HCT116 (cell line): ENCODE measurements at regions not wholly inside any gene's neighbourhood (a gene's known extent, or its start where the extent isn't known, plus 50 kb on each side); places are given as distances from the start of the nearest gene placed in this dataset.

Experiments used
- ATAC-seq: fragments of 200-7000 bp; cut with Tn5 transposase; 2 replicates; pipeline ENCODE4 v1.9.1; 2020; ENCODE audit warnings: mild to moderate bottlenecking, moderate library complexity
- BruUV-seq: library from RNA; stranded (reverse); fragments of 400-500 nt; replicated peaks from 2 replicates; lab custom pipeline; 2021; lab: Mats Ljungman, UMichigan
- CTCF ChIA-PET: fragments of 300-600 bp; sonication (Branson Sonifier 250); formaldehyde crosslinking; loops from one replicate; lab custom pipeline; 2021; ENCODE audit warnings: antibody characterized with exemption; lab: Charles Lee
- POLR2A ChIA-PET: fragments of 300-600, 350-600 bp; sonication (Branson Sonifier 250); formaldehyde crosslinking; loops from one replicate; lab custom pipeline; 2021; ENCODE audit warnings: antibody characterized with exemption; lab: Charles Lee
- RAD21 ChIA-PET, 2 experiments: fragments of 300-600 bp; sonication (Branson Sonifier 250); formaldehyde crosslinking; loops; one replicate each; lab custom pipeline; 2023; ENCODE audit warnings: low total read pairs in 2 of 2; ENCODE audit not compliant: uncharacterized antibody in 2 of 2, unreplicated experiment in 2 of 2, low non-redundant PET in 1 of 2; lab: Charles Lee
- DNase-seq: peaks from one replicate; pipeline ENCODE4 v3.0.0-alpha.2; 2010; ENCODE audit warnings: low read depth, low spot score
- H2AFZ ChIP-seq: fragments of 200-600 bp; shearing (Covaris generic), sonication (generic); 2 replicates; pipeline ENCODE4 v1.6.1; 2017; ENCODE audit warnings: low read depth, mixed run types, mixed read lengths, antibody characterized with exemption, low read length; ENCODE audit not compliant: poor library complexity, severe bottlenecking
- H3K27ac ChIP-seq: 2 replicates; pipeline ENCODE4 v1.5.1; 2012; ENCODE audit warnings: low read depth, low read length
- H3K27me3 ChIP-seq: fragments of 200-600 bp; sonication (generic); 2 replicates; pipeline ENCODE4 v1.6.1; 2016; ENCODE audit warnings: mixed run types, low read length, mixed read lengths; ENCODE audit not compliant: insufficient read depth
- H3K36me3 ChIP-seq, 2 experiments: fragments of 200-500 bp in 1 of 2; fragments of 200-600 bp in 1 of 2; sonication (Bioruptor generic) in 1 of 2; sonication (generic) in 1 of 2; 2 replicates each; pipeline versions ENCODE4 v1.5.1 to v1.6.1; 2014 to 2016; ENCODE audit warnings: low read length in 2 of 2, inconsistent platforms in 1 of 2, mixed read lengths in 1 of 2, mixed run types in 1 of 2; ENCODE audit not compliant: insufficient read depth in 2 of 2, control insufficient read depth in 1 of 2
- H3K4me1 ChIP-seq, 2 experiments: fragments of 200-600 bp in 1 of 2; sonication (generic) in 1 of 2; 2 replicates each; pipeline versions ENCODE4 v1.5.1 to v1.6.1; 2012 to 2017; ENCODE audit warnings: low read length in 2 of 2, inconsistent platforms in 1 of 2, mild to moderate bottlenecking in 1 of 2, mixed read lengths in 1 of 2, mixed run types in 1 of 2, moderate library complexity in 1 of 2; ENCODE audit not compliant: insufficient read depth in 2 of 2, control insufficient read depth in 1 of 2
- H3K4me2 ChIP-seq: fragments of 200-600 bp; sonication (generic); 2 replicates; pipeline ENCODE4 v1.6.1; 2017; ENCODE audit warnings: mixed run types, low read length, mixed read lengths
- H3K4me3 ChIP-seq, 2 experiments: fragments of 200-600 bp in 1 of 2; sonication (generic) in 1 of 2; replicated peaks in 1 of 2; 2 replicates each; pipeline ENCODE4 v1.5.1; 2011 to 2016; ENCODE audit warnings: low read length in 2 of 2, control low read depth in 1 of 2, low read depth in 1 of 2, mild to moderate bottlenecking in 1 of 2, mixed read lengths in 1 of 2, mixed run types in 1 of 2
- H3K79me2 ChIP-seq: fragments of 200-600 bp; sonication (generic); 2 replicates; pipeline ENCODE4 v1.6.1; 2017; ENCODE audit warnings: mild to moderate bottlenecking, mixed run types, low read length, moderate library complexity, mixed read lengths; ENCODE audit not compliant: insufficient read depth
- H3K9ac ChIP-seq: fragments of 200-600 bp; sonication (generic); 2 replicates; pipeline ENCODE4 v1.6.1; 2016; ENCODE audit warnings: low read length, mixed read lengths
- H3K9me2 ChIP-seq: fragments of 200-600 bp; sonication (generic), shearing (Covaris generic); 2 replicates; pipeline ENCODE4 v1.6.1; 2017; ENCODE audit warnings: mixed run types, mild to moderate bottlenecking, moderate library complexity; ENCODE audit not compliant: insufficient read depth
- H3K9me3 ChIP-seq, 2 experiments: fragments of 200-500 bp in 1 of 2; fragments of 200-600 bp in 1 of 2; sonication (Bioruptor generic) in 1 of 2; sonication (generic) in 1 of 2; 2 replicates each; pipeline ENCODE4 v1.6.1; 2014 to 2017; ENCODE audit warnings: low read length in 2 of 2, mixed read lengths in 2 of 2, inconsistent platforms in 1 of 2, low read depth in 1 of 2, mild to moderate bottlenecking in 1 of 2, mixed run types in 1 of 2, moderate library complexity in 1 of 2; ENCODE audit not compliant: control insufficient read depth in 1 of 2, insufficient read depth in 1 of 2
- H4K20me1 ChIP-seq: fragments of 200-600 bp; sonication (generic), shearing (Covaris generic); 2 replicates; pipeline ENCODE4 v1.6.1; 2017; ENCODE audit warnings: mixed run types, mild to moderate bottlenecking, moderate library complexity; ENCODE audit not compliant: insufficient read depth
- EGR1 ChIP-seq: IDR thresholded peaks from 2 replicates; pipeline ENCODE4 v1.6.1; 2012; ENCODE audit warnings: low read depth
- EZH2phosphoT487 ChIP-seq: fragments of 200-600 bp; IDR thresholded peaks from 2 replicates; pipeline ENCODE4 v1.6.1; 2018; ENCODE audit warnings: antibody characterized with exemption, borderline replicate concordance
- JUND ChIP-seq: IDR thresholded peaks from 2 replicates; pipeline ENCODE4 v1.6.1; 2012
- RAD21 ChIP-seq: IDR thresholded peaks from 2 replicates; pipeline ENCODE4 v1.6.1; 2012; ENCODE audit warnings: low read depth, mild to moderate bottlenecking
- SP1 ChIP-seq: IDR thresholded peaks from 2 replicates; pipeline ENCODE4 v1.6.1; 2012; ENCODE audit warnings: low read depth
- SRF ChIP-seq: IDR thresholded peaks from 2 replicates; pipeline ENCODE4 v1.6.1; 2012; ENCODE audit warnings: low read depth
- ZBTB33 ChIP-seq: IDR thresholded peaks from 2 replicates; pipeline ENCODE4 v1.6.1; 2011; ENCODE audit warnings: mild to moderate bottlenecking, low read length, moderate library complexity; ENCODE audit not compliant: insufficient replicate concordance; ENCODE audit errors: extremely low read depth
- ZFX ChIP-seq: fragments of 450-650 bp; IDR thresholded peaks from 2 replicates; pipeline ENCODE4 v1.6.1; 2017
- intact Hi-C: fragments of 100-400 bp; cut with micrococcal nuclease; formaldehyde crosslinking; loops from 2 replicates; pipeline ENCODE4 v1.10.0; 2022
- TF ChIP-seq, protein P1 (sequence below), 3 experiments: fragments of 200-600 bp in 1 of 3; sonication (generic) in 1 of 3; IDR thresholded peaks in 2 of 3; conservative IDR thresholded peaks in 1 of 3; 2 replicates each; pipeline ENCODE4 v1.5.1; 2012 to 2017; ENCODE audit warnings: low read depth in 2 of 3, low read length in 2 of 3, antibody characterized with exemption in 1 of 3, borderline replicate concordance in 1 of 3, control low read depth in 1 of 3, mild to moderate bottlenecking in 1 of 3, mixed read lengths in 1 of 3, mixed run types in 1 of 3, moderate library complexity in 1 of 3; ENCODE audit not compliant: insufficient read depth in 1 of 3
- TF ChIP-seq, protein P2 (sequence below): IDR thresholded peaks from 2 replicates; pipeline ENCODE4 v1.6.1; 2012

DNA sequence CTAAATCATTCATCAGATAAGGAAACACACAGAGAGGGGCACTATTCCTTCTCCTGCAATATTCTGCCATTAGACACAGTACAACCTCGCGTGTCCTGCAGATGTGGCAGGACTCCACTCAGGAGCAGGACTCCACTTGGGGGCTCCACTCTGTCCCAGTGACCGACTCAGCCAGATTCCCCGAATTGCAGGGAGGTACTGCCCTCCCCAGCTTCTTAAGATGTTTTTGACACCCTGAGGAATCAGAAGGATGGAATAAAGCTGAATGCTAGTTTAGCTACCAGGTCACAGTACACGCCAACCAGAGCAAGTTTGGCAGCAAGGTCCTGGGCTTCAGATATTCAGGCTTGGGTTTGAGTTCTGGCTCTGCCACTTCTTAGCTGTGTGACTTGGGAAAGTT lies 99.3 kb upstream of the USP47 start:
- RAD21 ChIA-PET, result no interaction called here
- POLR2A ChIA-PET, result no interaction called here
- Histone ChIP-seq H2AFZ (no peak overlapping the region), H3K4me3 (no peak overlapping the region), H3K36me3 (no peaks in the 10 kb centered on the region), H4K20me1 (no peaks in the 10 kb centered on the region), H3K27me3 (no peaks in the 10 kb centered on the region), H3K27ac (no peak overlapping the region), H3K9ac (no peak overlapping the region), H3K4me1 (no peaks in the 10 kb centered on the region), H3K4me2 (no peak overlapping the region), H3K9me3 (no peaks in the 10 kb centered on the region), H3K79me2 (no peaks in the 10 kb centered on the region), H3K9me2 (no peaks in the 10 kb centered on the region)
- no peak for DNase-seq
- intact Hi-C loops, result no loop called here
- no TSS peak for BruUV-seq
- no peak for TF ChIP-seq EZH2phosphoT487
- no peak for TF ChIP-seq SP1
- no peak for TF ChIP-seq JUND
- TF ChIP-seq, protein P1, sequence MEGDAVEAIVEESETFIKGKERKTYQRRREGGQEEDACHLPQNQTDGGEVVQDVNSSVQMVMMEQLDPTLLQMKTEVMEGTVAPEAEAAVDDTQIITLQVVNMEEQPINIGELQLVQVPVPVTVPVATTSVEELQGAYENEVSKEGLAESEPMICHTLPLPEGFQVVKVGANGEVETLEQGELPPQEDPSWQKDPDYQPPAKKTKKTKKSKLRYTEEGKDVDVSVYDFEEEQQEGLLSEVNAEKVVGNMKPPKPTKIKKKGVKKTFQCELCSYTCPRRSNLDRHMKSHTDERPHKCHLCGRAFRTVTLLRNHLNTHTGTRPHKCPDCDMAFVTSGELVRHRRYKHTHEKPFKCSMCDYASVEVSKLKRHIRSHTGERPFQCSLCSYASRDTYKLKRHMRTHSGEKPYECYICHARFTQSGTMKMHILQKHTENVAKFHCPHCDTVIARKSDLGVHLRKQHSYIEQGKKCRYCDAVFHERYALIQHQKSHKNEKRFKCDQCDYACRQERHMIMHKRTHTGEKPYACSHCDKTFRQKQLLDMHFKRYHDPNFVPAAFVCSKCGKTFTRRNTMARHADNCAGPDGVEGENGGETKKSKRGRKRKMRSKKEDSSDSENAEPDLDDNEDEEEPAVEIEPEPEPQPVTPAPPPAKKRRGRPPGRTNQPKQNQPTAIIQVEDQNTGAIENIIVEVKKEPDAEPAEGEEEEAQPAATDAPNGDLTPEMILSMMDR (IDR thresholded peaks at IDR 0.05 in 2 of 3, conservative IDR thresholded peaks at IDR 0.05 in 1 of 3; ENCODE audit: borderline replicate concordance in 1 of 3, insufficient read depth in 1 of 3, low read depth in 2 of 3, low read length in 2 of 3), result no peak
- TF ChIP-seq, all 23 proteins: peak for 0
- CTCF ChIA-PET, result no interaction called here
- no peak for ATAC-seq

GRCh38 chr11:11740836-11741235 lies 100.9 kb upstream of the USP47 start:
- H3K4me3 ChIP-seq, result no peak overlapping the region
- no peak overlapping the region for H3K4me2 ChIP-seq
- ChIA-PET POLR2A (no interaction called here), CTCF (no interaction called here), RAD21 (no interaction called here)
- DNase-seq (no peak), ATAC-seq (no peak)
- TF ChIP-seq, protein P1 (IDR thresholded peaks at IDR 0.05 in 2 of 3, conservative IDR thresholded peaks at IDR 0.05 in 1 of 3; ENCODE audit: borderline replicate concordance in 1 of 3, insufficient read depth in 1 of 3, low read depth in 2 of 3, low read length in 2 of 3), result no peak
- no peak for TF ChIP-seq JUND
- no peak for TF ChIP-seq SRF
- no peak for TF ChIP-seq EGR1
- TF ChIP-seq RAD21, result no peak
- TF ChIP-seq EZH2phosphoT487, result no peak
- TF ChIP-seq, protein P2, sequence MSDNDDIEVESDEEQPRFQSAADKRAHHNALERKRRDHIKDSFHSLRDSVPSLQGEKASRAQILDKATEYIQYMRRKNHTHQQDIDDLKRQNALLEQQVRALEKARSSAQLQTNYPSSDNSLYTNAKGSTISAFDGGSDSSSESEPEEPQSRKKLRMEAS, result no peak
- TF ChIP-seq ZBTB33, result no peak
- TF ChIP-seq SP1, result no peak
- no peak for TF ChIP-seq ZFX
- intact Hi-C loops, result no loop called here
- H3K9ac ChIP-seq, result no peak overlapping the region
- no peak overlapping the region for H3K27ac ChIP-seq
- no peaks in the 10 kb centered on the region for H3K4me1 ChIP-seq
- H3K9me2 ChIP-seq, result no peaks in the 10 kb centered on the region
- H3K36me3 ChIP-seq, result no peaks in the 10 kb centered on the region
- no peaks in the 10 kb centered on the region for H4K20me1 ChIP-seq
- H3K9me3 ChIP-seq, result no peaks in the 10 kb centered on the region
- no peaks in the 10 kb centered on the region for H3K27me3 ChIP-seq
- no peak overlapping the region for H2AFZ ChIP-seq
- BruUV-seq, result no TSS peak
- no peaks in the 10 kb centered on the region for H3K79me2 ChIP-seq
